ENCODE measurements at regions not wholly inside any gene's neighbourhood (a gene's known extent, or its start where the extent isn't known, plus 50 kb on each side); places are given as distances from the start of the nearest gene placed in this dataset.

DNA sequence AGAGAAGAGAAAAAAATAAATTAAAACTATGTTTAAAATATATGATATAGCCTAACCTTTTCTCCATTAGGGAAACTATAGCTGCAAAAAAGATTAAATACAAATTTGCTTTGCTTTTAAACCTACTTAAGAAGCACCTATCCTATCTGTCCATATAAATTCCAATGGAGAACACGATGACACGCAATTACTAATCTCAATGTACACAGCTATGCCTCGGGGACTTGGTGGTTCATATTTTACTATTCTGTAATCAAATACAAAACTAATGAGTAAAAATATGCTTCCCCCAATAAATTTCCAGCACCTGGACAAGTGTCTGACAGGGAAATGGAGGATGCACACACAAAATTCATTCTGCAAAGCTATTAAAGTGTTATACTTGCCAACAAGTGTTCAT, 386.4 kb downstream of the LMO4 start:
- H3K4me3 ChIP-seq (ENCODE audit: low read depth, low read length), result no peak overlapping the region
- POLR2A ChIA-PET, result no interaction called here
- TF ChIP-seq CTCF (IDR thresholded peaks at IDR 0.05; ENCODE audit: insufficient read depth, low read depth, low read length), result no peak

DNA sequence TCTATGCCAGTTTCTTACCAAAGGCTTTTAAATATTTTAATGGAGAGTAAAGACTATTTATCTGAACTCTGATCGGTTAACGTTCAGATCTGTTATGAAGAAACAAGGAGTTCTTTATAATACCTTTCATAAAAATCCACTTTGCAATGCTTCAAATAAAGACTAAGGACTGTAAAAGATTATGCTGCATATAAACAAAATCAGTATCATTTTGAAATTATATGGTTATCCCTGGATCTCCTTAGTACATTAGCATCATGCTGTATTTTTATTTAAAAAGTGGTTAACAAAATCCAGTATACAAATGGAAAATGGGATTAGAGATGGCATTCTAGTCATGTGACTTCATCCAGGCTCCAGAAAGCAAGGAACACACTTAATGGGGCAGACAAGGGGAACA, 386.8 kb downstream of the LMO4 start:
- POLR2A ChIA-PET, result no interaction called here
- TF ChIP-seq CTCF (IDR thresholded peaks at IDR 0.05; ENCODE audit: insufficient read depth, low read depth, low read length), result no peak
- no peaks in the 10 kb centered on the region for H3K36me3 ChIP-seq (ENCODE audit: control insufficient read depth, insufficient read depth, low read length)
- CTCF ChIA-PET, result no interaction called here
- H3K4me3 ChIP-seq (ENCODE audit: low read depth, low read length), result no peak overlapping the region
- H3K27me3 ChIP-seq (ENCODE audit: control insufficient read depth, insufficient read depth, low read length), result no peaks in the 10 kb centered on the region
- no peak for DNase-seq (ENCODE audit: low read depth)

More for the DNA sequence above, 386.4 kb downstream of the LMO4 start:
- DNase-seq (ENCODE audit: low read depth), result no peak
- CTCF ChIA-PET, result no interaction called here
- Histone ChIP-seq H3K36me3 (ENCODE audit: control insufficient read depth, insufficient read depth, low read length) (no peaks in the 10 kb centered on the region), H3K27me3 (ENCODE audit: control insufficient read depth, insufficient read depth, low read length) (no peaks in the 10 kb centered on the region)

GRCh38 chr1:87717157-87717670, 388.5 kb downstream of the LMO4 start:
- no peak for DNase-seq (ENCODE audit: low read depth)
- CTCF ChIA-PET, result interaction anchor here (1.3 kb wide), 1 partner anchor 9 kb away, joined by 3 read pairs; no protein-coding TSS in a partner anchor
- Histone ChIP-seq H3K4me3 (ENCODE audit: low read depth, low read length) (no peak overlapping the region), H3K36me3 (ENCODE audit: control insufficient read depth, insufficient read depth, low read length) (no peaks in the 10 kb centered on the region), H3K27me3 (ENCODE audit: control insufficient read depth, insufficient read depth, low read length) (no peaks in the 10 kb centered on the region)
- no peak for TF ChIP-seq CTCF (IDR thresholded peaks at IDR 0.05; ENCODE audit: insufficient read depth, low read depth, low read length)
- POLR2A ChIA-PET, result no interaction called here

- POLR2A ChIA-PET, result no interaction called here
- Histone ChIP-seq H3K36me3 (ENCODE audit: control insufficient read depth, insufficient read depth, low read length) (no peaks in the 10 kb centered on the region), H3K4me3 (ENCODE audit: low read depth, low read length) (no peak overlapping the region), H3K27me3 (ENCODE audit: control insufficient read depth, insufficient read depth, low read length) (no peaks in the 10 kb centered on the region)
- CTCF ChIA-PET, result no interaction called here
- TF ChIP-seq CTCF (IDR thresholded peaks at IDR 0.05; ENCODE audit: insufficient read depth, low read depth, low read length), result no peak
- DNase-seq (ENCODE audit: low read depth), result no peak
These were observed 389.7 kb downstream of the LMO4 start for GRCh38 chr1:87718241-87718950.

DNA sequence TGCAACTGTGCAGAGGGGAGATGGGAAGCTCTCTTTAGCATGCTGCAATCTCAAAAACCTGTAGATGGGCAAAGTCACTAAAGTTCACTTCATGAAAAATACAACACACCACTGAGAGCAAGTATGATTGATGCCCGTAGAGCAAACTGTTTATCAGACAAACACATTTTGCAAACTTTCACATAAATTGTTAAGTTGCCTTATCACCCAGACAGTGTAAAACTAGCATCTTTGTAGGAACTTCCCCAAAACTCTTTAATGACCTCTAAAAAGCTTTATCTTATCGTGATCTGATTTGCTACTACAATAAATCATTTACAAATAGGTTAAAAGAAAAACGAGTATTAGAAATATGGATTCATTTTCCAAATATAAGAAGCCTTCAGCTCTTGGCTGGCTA, 391.0 kb downstream of the LMO4 start:
- ChIA-PET CTCF (no interaction called here), POLR2A (no interaction called here)
- no peak for DNase-seq (ENCODE audit: low read depth)

More for the DNA sequence above, 391.0 kb downstream of the LMO4 start:
- H3K36me3 ChIP-seq (ENCODE audit: control insufficient read depth, insufficient read depth, low read length), result no peaks in the 10 kb centered on the region
- H3K27me3 ChIP-seq (ENCODE audit: control insufficient read depth, insufficient read depth, low read length), result no peaks in the 10 kb centered on the region
- H3K4me3 ChIP-seq (ENCODE audit: low read depth, low read length), result no peak overlapping the region
- TF ChIP-seq CTCF (IDR thresholded peaks at IDR 0.05; ENCODE audit: insufficient read depth, low read depth, low read length), result no peak
